Mucosa of stomach (tissue), 1 donor: ENCODE measurements at regions not wholly inside any gene's neighbourhood (a gene's known extent, or its start where the extent isn't known, plus 50 kb on each side); places are given as distances from the start of the nearest gene placed in this dataset.

Experiments used
- H3K27me3 ChIP-seq: one replicate; pipeline ENCODE4 v1.7.0; 2013; ENCODE audit warnings: mild to moderate bottlenecking, low read length; ENCODE audit not compliant: control insufficient read depth, insufficient read depth
- H3K36me3 ChIP-seq: one replicate; pipeline ENCODE4 v1.7.0; 2013; ENCODE audit warnings: low read length; ENCODE audit not compliant: control insufficient read depth, insufficient read depth
- H3K4me1 ChIP-seq: one replicate; pipeline ENCODE4 v1.7.0; 2013; ENCODE audit warnings: mild to moderate bottlenecking, low read length; ENCODE audit not compliant: control insufficient read depth, insufficient read depth
- H3K4me3 ChIP-seq: one replicate; pipeline ENCODE4 v1.7.0; 2013; ENCODE audit warnings: low read length
- H3K9ac ChIP-seq: one replicate; pipeline ENCODE4 v1.7.0; 2013; ENCODE audit warnings: mild to moderate bottlenecking, low read length, moderate library complexity
- H3K9me3 ChIP-seq: one replicate; pipeline ENCODE4 v1.7.0; 2013; ENCODE audit warnings: mild to moderate bottlenecking, low read length, moderate library complexity; ENCODE audit not compliant: control insufficient read depth
- donor health status: Pancreatic carcinoma.

DNA sequence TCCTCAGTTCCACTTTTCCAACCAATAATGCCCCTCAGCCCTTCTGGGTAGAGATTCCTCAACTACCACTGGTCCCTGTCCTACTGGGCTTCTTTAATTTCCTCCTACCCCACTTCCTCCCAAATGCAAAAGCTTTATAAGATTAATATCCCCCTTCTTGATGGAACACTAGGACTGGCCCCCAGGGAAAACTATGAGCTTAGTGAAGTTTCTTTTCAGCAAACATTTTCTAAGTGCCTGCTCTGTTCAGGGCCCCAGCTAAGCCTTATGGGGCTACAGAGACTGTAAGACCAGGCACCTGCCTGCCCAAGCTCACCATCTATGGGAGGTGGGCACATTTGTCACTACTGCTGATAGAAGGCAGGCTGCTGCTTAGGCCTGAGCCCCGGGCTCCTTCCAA is 79.4 kb downstream of the RPLP1 start:
- no peak overlapping the region for H3K9ac ChIP-seq
- H3K4me3 ChIP-seq = no peak overlapping the region
- H3K36me3 ChIP-seq = no peaks in the 10 kb centered on the region
- peaks cover 6% of the 10 kb centered on the region for H3K4me1 ChIP-seq
- H3K27me3 ChIP-seq = peaks cover 8% of the 10 kb centered on the region
- H3K9me3 ChIP-seq = no peaks in the 10 kb centered on the region

DNA sequence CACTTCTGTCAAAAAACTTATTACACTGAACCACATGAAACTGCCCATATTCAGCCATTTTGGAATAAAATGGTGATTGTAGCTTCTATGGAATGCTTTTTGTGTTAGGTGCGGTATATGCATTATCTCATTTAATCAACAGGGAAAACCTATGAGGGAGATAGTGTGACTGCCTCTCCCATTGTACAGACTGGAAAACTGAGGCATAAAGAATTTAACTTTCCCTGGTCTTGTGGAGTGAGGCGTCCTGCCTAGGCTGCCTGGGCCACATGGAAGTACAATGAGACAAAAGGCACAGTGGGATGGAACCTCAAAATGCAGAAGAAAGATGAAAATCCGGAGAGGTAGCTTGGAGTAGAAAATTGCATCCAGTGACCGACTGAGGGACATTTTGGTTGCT is 80.2 kb downstream of the RPLP1 start:
- Histone ChIP-seq H3K4me1 (peaks cover 6% of the 10 kb centered on the region), H3K36me3 (no peaks in the 10 kb centered on the region), H3K27me3 (peaks cover 8% of the 10 kb centered on the region), H3K9me3 (no peaks in the 10 kb centered on the region), H3K4me3 (no peak overlapping the region), H3K9ac (no peak overlapping the region)

DNA sequence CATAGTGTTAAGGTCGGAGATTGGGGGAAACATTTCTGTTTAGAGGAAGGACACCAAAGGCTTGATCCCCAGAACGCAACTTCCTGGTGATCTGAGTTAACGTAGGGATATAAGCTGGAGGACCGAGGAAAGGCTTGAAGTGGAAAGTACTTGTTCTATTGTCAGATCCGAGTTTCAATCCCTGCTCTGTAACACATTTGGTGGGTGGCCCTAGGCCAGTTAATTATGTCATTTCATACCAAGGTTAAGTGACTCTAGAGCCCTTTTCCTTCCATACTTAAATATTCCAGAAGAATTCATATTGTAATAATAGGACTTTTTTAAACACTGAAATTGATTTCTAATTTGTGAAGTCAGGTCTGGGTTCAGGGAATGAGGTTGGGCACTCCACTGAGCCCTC is 80.9 kb downstream of the RPLP1 start:
- Histone ChIP-seq H3K36me3 (no peaks in the 10 kb centered on the region), H3K4me1 (peaks cover 6% of the 10 kb centered on the region), H3K27me3 (peaks cover 8% of the 10 kb centered on the region), H3K9ac (no peak overlapping the region), H3K9me3 (no peaks in the 10 kb centered on the region), H3K4me3 (no peak overlapping the region)

DNA sequence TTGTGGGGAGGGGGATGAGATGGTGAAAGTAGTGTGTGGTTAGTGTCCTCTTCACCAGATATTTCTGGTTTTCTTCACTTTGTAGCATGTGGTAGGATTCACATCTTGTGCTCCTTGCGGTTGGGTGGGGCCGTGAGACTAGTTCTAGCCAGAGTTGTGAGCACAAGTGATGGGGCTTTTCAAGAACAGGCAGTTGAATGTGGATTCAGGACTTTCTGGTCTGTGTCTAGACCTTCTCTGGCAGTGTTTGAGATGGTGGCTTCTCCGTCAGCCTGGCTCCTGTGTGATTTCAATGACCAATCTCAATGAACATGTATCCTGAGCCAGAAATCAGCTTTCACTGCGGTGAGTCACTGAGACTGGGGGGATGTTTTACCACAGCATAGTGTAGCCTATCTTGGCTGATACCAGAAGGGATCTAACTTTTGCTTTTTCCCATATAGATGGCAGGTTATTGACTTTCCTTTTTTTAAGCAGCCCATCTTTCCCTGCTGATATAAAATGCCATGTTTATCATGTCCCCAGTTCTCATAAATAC is 82.6 kb downstream of the RPLP1 start:
- H3K4me3 ChIP-seq = no peak overlapping the region
- H3K9ac ChIP-seq = no peak overlapping the region
- no peaks in the 10 kb centered on the region for H3K36me3 ChIP-seq
- H3K27me3 ChIP-seq = peaks cover 8% of the 10 kb centered on the region
- peaks cover 6% of the 10 kb centered on the region for H3K4me1 ChIP-seq
- H3K9me3 ChIP-seq = no peaks in the 10 kb centered on the region

DNA sequence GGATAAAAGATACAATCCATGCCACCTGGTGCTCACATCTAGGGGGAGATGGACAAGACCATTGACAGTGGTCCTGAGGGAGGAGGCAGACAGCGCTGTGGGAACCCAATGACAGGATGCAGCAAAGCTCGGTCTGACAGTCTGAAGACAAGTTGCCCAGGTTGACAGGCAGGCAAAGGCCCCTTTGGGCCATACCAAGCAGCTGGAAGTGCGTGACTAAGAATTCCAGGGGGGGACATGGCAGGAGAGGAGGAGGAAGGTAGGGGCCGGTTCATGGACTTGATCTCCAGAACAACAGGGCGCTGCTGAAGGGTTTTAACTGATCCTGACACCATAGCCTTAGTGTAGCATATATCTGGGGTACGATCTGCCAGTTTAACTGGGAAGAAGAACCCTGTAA is 83.4 kb downstream of the RPLP1 start:
- peaks cover 6% of the 10 kb centered on the region for H3K4me1 ChIP-seq
- H3K36me3 ChIP-seq = no peaks in the 10 kb centered on the region
- no peak overlapping the region for H3K4me3 ChIP-seq
- no peak overlapping the region for H3K9ac ChIP-seq
- H3K9me3 ChIP-seq = no peaks in the 10 kb centered on the region
- H3K27me3 ChIP-seq = peaks cover 5% of the 10 kb centered on the region

DNA sequence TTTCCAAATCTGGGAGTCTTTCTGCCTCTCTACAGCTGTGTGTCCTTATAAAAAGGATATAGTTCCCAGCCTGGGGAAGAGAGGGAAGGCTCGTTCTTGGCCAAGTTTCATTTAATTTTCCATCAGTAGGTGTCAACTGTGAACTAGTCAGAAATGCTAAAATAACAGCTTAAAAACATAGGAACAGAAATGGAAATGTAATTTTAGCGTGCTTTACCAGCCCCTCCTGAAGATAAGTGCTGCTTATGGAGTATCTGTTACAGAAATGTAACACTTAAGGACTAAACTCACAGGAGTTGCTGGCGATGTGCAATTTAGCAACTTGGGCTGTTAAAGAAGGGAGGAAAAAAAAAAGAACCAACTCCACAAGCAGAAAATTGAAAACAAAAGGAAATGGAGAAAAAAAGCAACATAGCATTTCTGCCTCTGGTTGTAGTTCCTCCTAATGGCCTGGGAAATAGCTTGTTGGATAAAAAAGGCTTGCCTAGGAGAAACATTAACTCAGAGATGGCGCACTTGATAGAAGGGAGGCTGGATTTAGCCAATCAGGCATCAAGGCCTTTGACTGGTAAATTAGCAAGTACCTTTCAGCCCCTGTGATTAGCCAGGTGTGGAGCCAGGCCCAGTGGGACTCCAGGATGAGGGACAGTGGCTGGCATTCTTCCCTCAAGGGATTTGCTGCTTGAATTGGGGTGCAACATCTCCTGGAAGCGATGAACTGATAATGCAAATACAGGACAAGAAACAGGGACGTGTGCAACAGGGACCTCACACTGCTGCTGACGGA is 84.3 kb downstream of the RPLP1 start:
- Histone ChIP-seq H3K36me3 (no peaks in the 10 kb centered on the region), H3K4me3 (no peak overlapping the region), H3K4me1 (peaks cover 1% of the 10 kb centered on the region), H3K9me3 (no peaks in the 10 kb centered on the region), H3K27me3 (peaks cover 4% of the 10 kb centered on the region), H3K9ac (no peak overlapping the region)

DNA sequence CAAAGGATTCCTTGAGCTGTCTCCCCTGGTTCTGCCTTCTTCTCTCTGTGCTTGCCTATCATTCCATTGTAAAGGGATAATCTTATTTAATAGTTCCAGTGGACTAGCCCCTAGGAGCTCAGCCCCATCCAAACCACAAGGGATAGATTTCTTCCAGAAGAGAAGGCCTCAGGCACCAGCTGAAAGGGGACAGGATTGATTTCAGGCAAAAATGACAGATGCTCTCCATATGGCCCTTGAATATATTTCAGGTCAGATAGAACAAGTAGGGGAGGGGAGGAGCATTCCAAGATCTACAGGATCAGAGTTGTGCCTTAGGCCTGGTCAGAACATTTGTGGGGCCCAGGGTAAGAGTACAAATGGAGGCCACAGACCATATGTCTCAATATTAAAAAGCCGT is 85.3 kb downstream of the RPLP1 start:
- H3K36me3 ChIP-seq = no peaks in the 10 kb centered on the region
- no peak overlapping the region for H3K4me3 ChIP-seq
- H3K9ac ChIP-seq = no peak overlapping the region
- H3K27me3 ChIP-seq = no peaks in the 10 kb centered on the region
- H3K4me1 ChIP-seq = no peaks in the 10 kb centered on the region
- no peaks in the 10 kb centered on the region for H3K9me3 ChIP-seq

DNA sequence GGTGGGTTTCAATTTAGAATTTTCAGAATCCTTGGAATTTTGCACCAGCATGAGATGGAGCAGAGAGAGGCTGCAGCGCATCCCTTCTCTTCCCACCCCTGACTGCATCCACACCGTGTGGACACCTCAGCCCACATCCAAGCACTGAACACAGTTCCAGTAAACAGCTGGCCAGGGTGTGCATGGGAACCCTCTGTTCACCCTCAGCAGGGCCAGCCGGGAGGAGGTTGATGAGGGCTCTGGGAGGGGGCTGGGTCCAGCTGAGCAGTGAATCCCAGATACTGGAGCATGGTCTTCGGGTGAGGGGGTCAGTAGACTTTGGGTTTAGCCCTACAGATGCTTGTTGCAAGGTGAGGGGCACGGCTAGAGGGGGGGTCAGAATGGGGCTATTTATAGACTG is 85.8 kb downstream of the RPLP1 start:
- no peaks in the 10 kb centered on the region for H3K4me1 ChIP-seq
- no peaks in the 10 kb centered on the region for H3K9me3 ChIP-seq
- H3K9ac ChIP-seq = no peak overlapping the region
- no peaks in the 10 kb centered on the region for H3K27me3 ChIP-seq
- H3K36me3 ChIP-seq = no peaks in the 10 kb centered on the region
- H3K4me3 ChIP-seq = no peak overlapping the region

DNA sequence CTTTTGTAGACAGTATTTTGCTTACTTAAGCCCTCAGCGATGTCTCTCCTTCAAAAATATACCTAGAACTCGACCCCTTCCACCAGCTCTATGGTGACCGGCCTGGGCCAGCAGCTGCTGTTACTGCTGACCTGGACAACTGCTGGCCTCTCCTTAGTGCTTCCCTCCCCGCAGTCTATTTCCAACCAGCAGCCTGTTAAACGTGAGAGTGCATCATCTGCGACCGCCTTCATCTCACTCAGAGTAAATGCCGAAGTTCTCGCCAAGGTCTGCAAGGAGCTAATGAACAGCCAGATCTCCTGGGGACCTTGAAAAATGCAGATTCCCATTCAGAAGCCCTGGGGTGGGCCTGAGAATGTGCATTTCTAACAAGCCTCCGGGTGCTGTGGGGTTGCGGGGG is 86.7 kb downstream of the RPLP1 start:
- no peak overlapping the region for H3K4me3 ChIP-seq
- H3K27me3 ChIP-seq = no peaks in the 10 kb centered on the region
- H3K9ac ChIP-seq = no peak overlapping the region
- no peaks in the 10 kb centered on the region for H3K9me3 ChIP-seq
- no peaks in the 10 kb centered on the region for H3K4me1 ChIP-seq
- no peaks in the 10 kb centered on the region for H3K36me3 ChIP-seq

DNA sequence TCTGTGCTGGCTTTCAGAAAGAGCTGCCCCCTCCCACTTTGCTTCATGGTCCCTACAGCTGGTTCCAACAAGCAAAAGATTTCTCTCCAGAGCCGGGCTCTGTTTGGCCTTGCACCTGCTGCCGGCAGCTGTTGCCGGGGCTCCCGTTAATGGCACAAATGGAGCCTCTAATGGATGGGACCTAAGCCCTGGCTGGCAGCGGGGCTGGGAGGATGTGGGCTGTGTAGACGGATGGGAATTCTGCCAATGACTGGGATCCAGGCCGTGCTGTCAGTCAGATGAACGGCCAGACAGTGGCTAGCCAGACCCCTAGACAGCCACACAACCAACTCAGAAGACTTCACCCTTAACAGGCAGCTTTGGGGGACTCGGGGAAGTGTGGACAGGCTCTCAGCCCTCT is 88.0 kb downstream of the RPLP1 start:
- Histone ChIP-seq H3K27me3 (no peaks in the 10 kb centered on the region), H3K9me3 (no peaks in the 10 kb centered on the region), H3K4me3 (no peak overlapping the region), H3K4me1 (no peaks in the 10 kb centered on the region), H3K9ac (no peak overlapping the region), H3K36me3 (no peaks in the 10 kb centered on the region)

DNA sequence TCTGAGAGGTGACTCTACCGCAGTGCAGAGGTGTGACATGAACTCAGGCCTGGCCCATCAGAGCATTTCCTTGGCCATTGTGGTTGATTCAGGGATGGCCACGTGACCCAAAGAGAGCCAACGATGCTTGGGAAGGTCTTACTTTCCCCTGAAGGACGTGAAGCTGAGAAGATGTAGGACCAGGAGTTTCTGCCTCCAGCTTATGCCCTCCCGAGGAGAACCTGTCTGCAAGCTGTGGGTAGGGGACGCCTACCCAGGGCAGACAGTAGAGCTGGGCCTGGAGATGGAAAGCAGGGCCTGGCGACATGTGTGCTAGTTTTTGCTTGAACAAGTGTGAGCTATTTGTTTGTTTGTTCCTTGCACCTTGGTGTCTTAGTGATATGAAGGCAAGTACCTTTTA is 89.4 kb downstream of the RPLP1 start:
- Histone ChIP-seq H3K9me3 (no peaks in the 10 kb centered on the region), H3K4me1 (no peaks in the 10 kb centered on the region), H3K27me3 (no peaks in the 10 kb centered on the region), H3K36me3 (no peaks in the 10 kb centered on the region), H3K9ac (no peak overlapping the region), H3K4me3 (no peak overlapping the region)

DNA sequence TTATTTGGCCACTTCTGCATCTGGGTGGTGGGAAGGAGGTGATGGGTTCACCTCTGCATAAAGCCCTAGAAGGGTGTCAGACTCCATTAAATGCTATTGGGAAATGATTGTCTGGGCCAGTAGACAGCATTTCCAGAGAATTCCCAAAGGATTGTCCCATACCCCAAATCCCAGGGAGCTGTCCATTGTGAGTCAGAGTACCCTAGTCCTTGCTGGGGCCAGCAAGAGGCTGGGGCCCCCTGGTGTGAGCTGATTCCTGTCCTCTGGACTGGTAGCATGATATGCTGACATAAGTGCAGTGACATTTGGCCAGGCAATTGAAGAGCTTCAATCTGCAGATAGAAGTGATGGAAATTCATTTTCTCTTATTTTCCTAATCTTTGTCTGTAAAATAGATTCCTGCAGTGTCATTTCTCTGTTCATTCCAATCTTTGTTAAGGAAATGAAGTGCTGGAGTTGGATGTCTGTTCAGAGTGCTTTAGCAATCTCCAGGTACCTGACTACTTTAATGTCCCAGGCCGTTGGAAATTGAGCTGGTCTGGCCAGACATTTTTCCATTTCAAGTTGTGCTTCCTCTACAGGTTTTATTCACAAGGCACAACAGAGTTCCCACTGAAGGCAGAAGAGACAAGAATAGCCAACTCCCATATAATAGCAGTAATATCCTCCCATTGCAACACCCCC is 91.2 kb downstream of the RPLP1 start:
- Histone ChIP-seq H3K4me3 (no peak overlapping the region), H3K9ac (no peak overlapping the region), H3K9me3 (no peaks in the 10 kb centered on the region), H3K27me3 (no peaks in the 10 kb centered on the region), H3K36me3 (no peaks in the 10 kb centered on the region), H3K4me1 (no peaks in the 10 kb centered on the region)
